ACC112 (cell line): ENCODE measurements at regions not wholly inside any gene's neighbourhood (a gene's known extent, or its start where the extent isn't known, plus 50 kb on each side); places are given as distances from the start of the nearest gene placed in this dataset.

Experiments used
- H2AFZ ChIP-seq: fragments of 200-600 bp; sonication (generic); one replicate; pipeline ENCODE4 v1.6.0; 2017; ENCODE audit warnings: antibody characterized with exemption, low read length; ENCODE audit not compliant: unreplicated experiment
- H3K27ac ChIP-seq: fragments of 200-600 bp; sonication (generic); 2 replicates; pipeline ENCODE4 v1.5.1; 2014; ENCODE audit warnings: low read depth, mild to moderate bottlenecking, antibody characterized with exemption, low read length, moderate library complexity
- H3K27me3 ChIP-seq: fragments of 200-600 bp; sonication (generic); 2 replicates; pipeline ENCODE4 v1.6.1; 2014; ENCODE audit warnings: mild to moderate bottlenecking, antibody characterized with exemption, low read length, moderate library complexity, mixed read lengths; ENCODE audit not compliant: insufficient read depth
- H3K36me3 ChIP-seq: fragments of 200-600 bp; sonication (generic); 2 replicates; pipeline ENCODE4 v1.6.1; 2016; ENCODE audit warnings: mild to moderate bottlenecking, antibody characterized with exemption, low read length, moderate library complexity, mixed read lengths; ENCODE audit not compliant: insufficient read depth
- H3K4me1 ChIP-seq: fragments of 200-600 bp; sonication (generic); one replicate; pipeline ENCODE4 v1.6.1; 2016; ENCODE audit warnings: low read length, mixed read lengths; ENCODE audit not compliant: insufficient read depth, unreplicated experiment, control insufficient read depth
- H3K4me3 ChIP-seq: fragments of 200-600 bp; sonication (generic); 2 replicates; pipeline ENCODE4 v1.5.1; 2014; ENCODE audit warnings: mild to moderate bottlenecking, low read depth, low read length
- H3K79me2 ChIP-seq: fragments of 200-600 bp; sonication (generic); one replicate; pipeline ENCODE4 v1.6.0; 2016; ENCODE audit warnings: low read length; ENCODE audit not compliant: control insufficient read depth, unreplicated experiment, insufficient read depth

- Histone ChIP-seq H3K36me3 (no peaks in the 10 kb centered on the region), H3K4me1 (peaks cover 5% of the 10 kb centered on the region), H2AFZ (no peak overlapping the region), H3K27me3 (no peaks in the 10 kb centered on the region), H3K4me3 (no peak overlapping the region), H3K27ac (no peak overlapping the region), H3K79me2 (no peaks in the 10 kb centered on the region)
Measured at GRCh38 chr6:139625998-139626975, 251.8 kb upstream of the CITED2 start.

- Histone ChIP-seq H3K36me3 (no peaks in the 10 kb centered on the region), H2AFZ (no peak overlapping the region), H3K4me3 (no peak overlapping the region), H3K27ac (no peak overlapping the region), H3K4me1 (peaks cover 5% of the 10 kb centered on the region), H3K79me2 (no peaks in the 10 kb centered on the region), H3K27me3 (no peaks in the 10 kb centered on the region)
Measured at GRCh38 chr6:139625081-139625939, 250.9 kb upstream of the CITED2 start.

- Histone ChIP-seq H2AFZ (no peak overlapping the region), H3K4me1 (peaks cover 5% of the 10 kb centered on the region), H3K27ac (no peak overlapping the region), H3K79me2 (no peaks in the 10 kb centered on the region), H3K4me3 (no peak overlapping the region), H3K27me3 (no peaks in the 10 kb centered on the region), H3K36me3 (no peaks in the 10 kb centered on the region)
Measured at GRCh38 chr6:139623372-139623771, 248.9 kb upstream of the CITED2 start.

- no peaks in the 10 kb centered on the region for H3K36me3 ChIP-seq
- H3K79me2 ChIP-seq = no peaks in the 10 kb centered on the region
- no peak overlapping the region for H3K4me3 ChIP-seq
- H3K27ac ChIP-seq = no peak overlapping the region
- no peaks in the 10 kb centered on the region for H3K4me1 ChIP-seq
- H2AFZ ChIP-seq = no peak overlapping the region
- H3K27me3 ChIP-seq = no peaks in the 10 kb centered on the region
Measured at GRCh38 chr6:139613496-139613895, 239.0 kb upstream of the CITED2 start.

- Histone ChIP-seq H2AFZ (no peak overlapping the region), H3K27ac (no peak overlapping the region), H3K4me3 (no peak overlapping the region)
Measured at GRCh38 chr6:139612135-139612465, 237.7 kb upstream of the CITED2 start.

GRCh38 chr6:139611327-139612134, 237.1 kb upstream of the CITED2 start:
- no peak overlapping the region for H2AFZ ChIP-seq

More at GRCh38 chr6:139612135-139612465, 237.7 kb upstream of the CITED2 start:
- H3K27me3 ChIP-seq = no peaks in the 10 kb centered on the region
- no peaks in the 10 kb centered on the region for H3K36me3 ChIP-seq
- no peaks in the 10 kb centered on the region for H3K4me1 ChIP-seq
- no peaks in the 10 kb centered on the region for H3K79me2 ChIP-seq

GRCh38 chr6:139608466-139609261, 234.2 kb upstream of the CITED2 start:
- no peaks in the 10 kb centered on the region for H3K36me3 ChIP-seq
- H3K4me1 ChIP-seq = no peaks in the 10 kb centered on the region
- H3K4me3 ChIP-seq = no peak overlapping the region
- H3K27me3 ChIP-seq = no peaks in the 10 kb centered on the region
- no peaks in the 10 kb centered on the region for H3K79me2 ChIP-seq
- H2AFZ ChIP-seq = no peak overlapping the region
- H3K27ac ChIP-seq = no peak overlapping the region

More at GRCh38 chr6:139611327-139612134, 237.1 kb upstream of the CITED2 start:
- Histone ChIP-seq H3K27ac (no peak overlapping the region), H3K79me2 (no peaks in the 10 kb centered on the region), H3K4me1 (no peaks in the 10 kb centered on the region), H3K36me3 (no peaks in the 10 kb centered on the region), H3K4me3 (no peak overlapping the region), H3K27me3 (no peaks in the 10 kb centered on the region)

GRCh38 chr6:139605350-139605749, 230.9 kb upstream of the CITED2 start:
- H3K79me2 ChIP-seq = no peaks in the 10 kb centered on the region
- no peaks in the 10 kb centered on the region for H3K27me3 ChIP-seq
- H3K27ac ChIP-seq = no peak overlapping the region
- H3K36me3 ChIP-seq = no peaks in the 10 kb centered on the region
- H3K4me1 ChIP-seq = no peaks in the 10 kb centered on the region
- H3K4me3 ChIP-seq = no peak overlapping the region
- H2AFZ ChIP-seq = no peak overlapping the region

- no peak overlapping the region for H3K4me3 ChIP-seq
- no peaks in the 10 kb centered on the region for H3K79me2 ChIP-seq
- H3K36me3 ChIP-seq = no peaks in the 10 kb centered on the region
- peaks cover 4% of the 10 kb centered on the region for H3K4me1 ChIP-seq
- H2AFZ ChIP-seq = no peak overlapping the region
- H3K27ac ChIP-seq = no peak overlapping the region
- H3K27me3 ChIP-seq = no peaks in the 10 kb centered on the region
Measured at GRCh38 chr6:139603581-139603980, 229.1 kb upstream of the CITED2 start.
